ENCODE measurements at regions not wholly inside any gene's neighbourhood (a gene's known extent, or its start where the extent isn't known, plus 50 kb on each side); places are given as distances from the start of the nearest gene placed in this dataset.

GRCh38 chr1:34681480-34682451, 73.1 kb upstream of the GJB5 start:
- H3F3A ChIP-seq (ENCODE audit: insufficient read depth, low read depth) = no peaks in the 10 kb centered on the region
- CTCF ChIA-PET = no interaction called here
- intact Hi-C loops (cut with micrococcal nuclease; ENCODE audit: unreplicated experiment) = loop anchor here (1.0 kb wide), 1 partner anchor 171 kb away; no protein-coding TSS in a partner anchor

GRCh38 chr1:34682452-34683223, 72.2 kb upstream of the GJB5 start:
- H3K27ac ChIP-seq = no peak overlapping the region
- no peaks in the 10 kb centered on the region; the same call in 1 of the 2 replicates for H3K9me2 ChIP-seq (ENCODE audit: insufficient read depth)
- ChIA-PET POLR2A (ENCODE audit: unreplicated experiment) (no interaction called here), CTCF (no interaction called here)
- H3K4me1 ChIP-seq (replicated peaks; ENCODE audit: insufficient read depth) = no peaks in the 10 kb centered on the region
- 0 out of 2 replicates have a peak, but pooled peaks cover 13% of the 10 kb centered on the region for H3K27me3 ChIP-seq (ENCODE audit: insufficient read depth, low read depth)
- H2AFZ ChIP-seq = no peak overlapping the region
- intact Hi-C loops (cut with micrococcal nuclease; ENCODE audit: unreplicated experiment) = no loop called here
- BruUV-seq (replicated peaks) = no TSS peak
- no peak overlapping the region for H3K4me3 ChIP-seq
- DNase-seq = no peak
- H3F3A ChIP-seq (ENCODE audit: insufficient read depth, low read depth) = no peaks in the 10 kb centered on the region
- H3K9me3 ChIP-seq (ENCODE audit: insufficient read depth, low read depth) = no peaks in the 10 kb centered on the region
- H3K36me3 ChIP-seq (ENCODE audit: low read depth) = no peaks in the 10 kb centered on the region
- TF ChIP-seq, protein P1, sequence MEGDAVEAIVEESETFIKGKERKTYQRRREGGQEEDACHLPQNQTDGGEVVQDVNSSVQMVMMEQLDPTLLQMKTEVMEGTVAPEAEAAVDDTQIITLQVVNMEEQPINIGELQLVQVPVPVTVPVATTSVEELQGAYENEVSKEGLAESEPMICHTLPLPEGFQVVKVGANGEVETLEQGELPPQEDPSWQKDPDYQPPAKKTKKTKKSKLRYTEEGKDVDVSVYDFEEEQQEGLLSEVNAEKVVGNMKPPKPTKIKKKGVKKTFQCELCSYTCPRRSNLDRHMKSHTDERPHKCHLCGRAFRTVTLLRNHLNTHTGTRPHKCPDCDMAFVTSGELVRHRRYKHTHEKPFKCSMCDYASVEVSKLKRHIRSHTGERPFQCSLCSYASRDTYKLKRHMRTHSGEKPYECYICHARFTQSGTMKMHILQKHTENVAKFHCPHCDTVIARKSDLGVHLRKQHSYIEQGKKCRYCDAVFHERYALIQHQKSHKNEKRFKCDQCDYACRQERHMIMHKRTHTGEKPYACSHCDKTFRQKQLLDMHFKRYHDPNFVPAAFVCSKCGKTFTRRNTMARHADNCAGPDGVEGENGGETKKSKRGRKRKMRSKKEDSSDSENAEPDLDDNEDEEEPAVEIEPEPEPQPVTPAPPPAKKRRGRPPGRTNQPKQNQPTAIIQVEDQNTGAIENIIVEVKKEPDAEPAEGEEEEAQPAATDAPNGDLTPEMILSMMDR (conservative IDR thresholded peaks at IDR 0.05) = no peak
- no peaks in the 10 kb centered on the region for H4K20me1 ChIP-seq (ENCODE audit: insufficient read depth)
- no peak overlapping the region for H3K4me2 ChIP-seq
- no peaks in the 10 kb centered on the region for H3K79me2 ChIP-seq (ENCODE audit: low read depth)

More at GRCh38 chr1:34681480-34682451, 73.1 kb upstream of the GJB5 start:
- H3K9me3 ChIP-seq (ENCODE audit: insufficient read depth, low read depth) = no peaks in the 10 kb centered on the region
- TF ChIP-seq, protein P1 (conservative IDR thresholded peaks at IDR 0.05) = peak; percentile 86
- no peak for TF ChIP-seq EZH2 (IDR thresholded peaks at IDR 0.05; ENCODE audit: low read depth)
- H3K79me2 ChIP-seq (ENCODE audit: low read depth) = no peaks in the 10 kb centered on the region
- POLR2A ChIA-PET (ENCODE audit: unreplicated experiment) = no interaction called here
- H2AFZ ChIP-seq = no peak overlapping the region
- H3K9me2 ChIP-seq (ENCODE audit: insufficient read depth) = no peaks in the 10 kb centered on the region
- no peak overlapping the region for H3K27ac ChIP-seq
- no peaks in the 10 kb centered on the region for H3K36me3 ChIP-seq (ENCODE audit: low read depth)
- no peak overlapping the region for H3K4me3 ChIP-seq
- 0 out of 2 replicates have a peak, but pooled peaks cover 14% of the 10 kb centered on the region for H3K27me3 ChIP-seq (ENCODE audit: insufficient read depth, low read depth)
- H4K20me1 ChIP-seq (ENCODE audit: insufficient read depth) = no peaks in the 10 kb centered on the region
- DNase-seq = peak in 1 of 2 experiments; percentile 30
- BruUV-seq (replicated peaks) = no TSS peak
- no peaks in the 10 kb centered on the region for H3K4me1 ChIP-seq (replicated peaks; ENCODE audit: insufficient read depth)
- H3K4me2 ChIP-seq = no peak overlapping the region

GRCh38 chr1:34683616-34684015, 71.2 kb upstream of the GJB5 start:
- Histone ChIP-seq H3K4me1 (replicated peaks; ENCODE audit: insufficient read depth) (no peaks in the 10 kb centered on the region), H3K36me3 (ENCODE audit: low read depth) (no peaks in the 10 kb centered on the region), H3F3A (ENCODE audit: insufficient read depth, low read depth) (no peaks in the 10 kb centered on the region), H3K9me3 (ENCODE audit: insufficient read depth, low read depth) (no peaks in the 10 kb centered on the region), H3K4me2 (no peak overlapping the region), H3K27ac (no peak overlapping the region), H4K20me1 (ENCODE audit: insufficient read depth) (no peaks in the 10 kb centered on the region), H3K79me2 (ENCODE audit: low read depth) (no peaks in the 10 kb centered on the region), H3K4me3 (no peak overlapping the region), H3K9me2 (ENCODE audit: insufficient read depth) (no peaks in the 10 kb centered on the region; the same call in 1 of the 2 replicates), H3K27me3 (ENCODE audit: insufficient read depth, low read depth) (peaks cover 13% of the 10 kb centered on the region; the same call in 1 of the 2 replicates), H2AFZ (no peak overlapping the region)
- POLR2A ChIA-PET (ENCODE audit: unreplicated experiment) = interaction anchor here (0.6 kb wide), 1 partner anchor 186 kb away, joined by 6 read pairs; no protein-coding TSS in a partner anchor
- DNase-seq = no peak
- BruUV-seq (replicated peaks) = no TSS peak
- CTCF ChIA-PET = no interaction called here
- no peak for TF ChIP-seq EZH2 (IDR thresholded peaks at IDR 0.05; ENCODE audit: low read depth)
- TF ChIP-seq, protein P1 (conservative IDR thresholded peaks at IDR 0.05) = no peak
- intact Hi-C loops (cut with micrococcal nuclease; ENCODE audit: unreplicated experiment) = no loop called here

All from PC-9 (cell line).